ENCODE measurements at regions not wholly inside any gene's neighbourhood (a gene's known extent, or its start where the extent isn't known, plus 50 kb on each side); places are given as distances from the start of the nearest gene placed in this dataset.

DNA sequence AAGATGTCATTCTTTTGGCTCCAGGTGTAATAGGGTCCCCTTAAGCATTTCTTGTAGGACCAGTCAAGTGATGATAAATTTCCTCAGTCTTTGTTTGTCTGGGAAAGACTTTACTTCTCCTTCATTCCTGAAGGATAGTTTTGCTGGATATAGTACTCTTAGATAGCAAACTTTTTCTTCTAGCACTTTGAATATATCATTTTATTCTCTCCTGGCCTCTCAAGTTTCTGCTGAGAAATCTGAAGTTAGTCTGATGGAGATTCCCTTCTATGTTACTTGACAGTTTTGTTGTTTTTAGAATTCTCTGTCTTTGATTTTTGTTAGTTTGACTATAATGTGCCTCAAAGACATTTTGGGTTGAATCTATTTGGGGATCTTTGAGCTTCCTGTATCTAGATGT is 181.2 kb upstream of the HES1 start:
- DNase-seq (ENCODE audit: low read depth) = no peak

DNA sequence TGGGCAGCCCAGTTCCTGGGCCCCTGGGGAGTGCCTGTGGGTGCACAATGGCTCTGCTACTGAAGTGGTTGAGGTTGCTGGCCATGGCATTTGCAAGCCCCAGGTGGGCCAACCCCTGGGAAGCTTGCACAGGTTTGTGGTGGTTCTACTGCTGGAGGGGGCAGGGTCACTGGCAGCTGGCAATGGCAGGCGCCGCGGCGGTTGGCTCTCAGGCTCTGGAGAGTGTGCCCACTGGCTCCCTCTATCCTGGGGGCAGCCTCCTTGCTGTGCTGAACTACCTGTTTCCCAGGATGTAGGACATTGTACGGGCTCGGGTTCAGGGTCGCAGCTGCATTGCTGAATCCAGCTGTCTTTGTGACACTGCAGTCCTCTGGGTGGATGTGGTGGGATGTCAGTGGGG is 180.2 kb upstream of the HES1 start:
- DNase-seq (ENCODE audit: low read depth) = no peak

DNA sequence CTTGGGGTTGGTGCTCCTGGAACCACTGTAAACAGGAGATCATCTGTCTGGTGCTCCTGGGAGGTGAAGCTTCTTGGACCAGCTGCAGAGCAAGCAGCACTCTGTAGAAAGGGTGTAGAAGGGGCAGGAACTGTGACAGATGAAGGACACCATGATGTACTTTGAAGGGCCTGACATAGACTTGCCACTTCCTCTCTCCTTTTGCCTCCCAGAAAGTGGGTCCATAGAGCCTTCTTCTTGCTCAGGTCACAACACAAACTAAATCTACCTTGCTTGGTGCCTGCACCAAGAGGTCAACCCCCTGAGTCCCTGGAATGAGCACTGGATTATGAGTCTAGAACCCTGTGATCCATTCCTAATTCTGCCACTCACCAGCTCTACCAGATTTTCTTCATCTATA is 176.1 kb upstream of the HES1 start:
- DNase-seq (ENCODE audit: low read depth) = no peak

DNA sequence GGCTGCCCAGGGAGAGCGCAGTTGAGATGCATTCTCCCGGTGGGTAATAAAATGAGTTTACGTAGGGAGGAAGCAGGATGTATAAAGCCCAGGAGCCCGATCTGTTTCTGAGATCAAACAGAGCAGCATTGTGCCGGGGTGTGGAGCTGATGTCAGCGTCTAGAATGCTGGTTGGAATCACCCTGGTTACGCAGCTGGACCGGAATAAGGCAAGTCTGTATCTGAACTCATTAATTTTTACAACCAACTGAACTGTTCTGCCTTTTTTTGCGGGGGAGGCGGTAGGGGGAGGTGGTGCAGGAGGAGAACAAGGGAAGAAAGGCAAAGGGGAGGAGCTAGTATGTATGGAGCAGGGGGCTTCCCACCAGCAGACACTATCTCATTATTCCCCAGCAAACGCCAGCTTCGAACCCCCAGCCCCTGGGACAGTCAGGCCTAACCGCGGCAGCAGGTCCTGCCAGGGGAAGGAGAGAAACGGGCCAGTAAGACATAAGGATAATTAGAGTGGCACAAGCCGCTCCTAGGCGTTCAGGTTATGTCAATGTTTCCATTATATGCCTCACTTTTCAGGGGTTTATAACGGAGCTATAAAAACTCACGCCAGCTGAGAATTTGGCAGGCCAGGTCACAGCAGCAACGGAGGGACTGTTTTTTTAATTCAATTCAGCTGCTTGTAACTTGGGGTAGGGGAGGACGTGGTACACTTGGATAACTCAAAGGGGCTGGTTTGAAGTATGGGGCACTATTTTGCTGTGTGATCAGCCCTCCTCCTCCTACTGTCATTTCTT is 175.3 kb upstream of the HES1 start:
- DNase-seq (ENCODE audit: low read depth) = peak; percentile 48

DNA sequence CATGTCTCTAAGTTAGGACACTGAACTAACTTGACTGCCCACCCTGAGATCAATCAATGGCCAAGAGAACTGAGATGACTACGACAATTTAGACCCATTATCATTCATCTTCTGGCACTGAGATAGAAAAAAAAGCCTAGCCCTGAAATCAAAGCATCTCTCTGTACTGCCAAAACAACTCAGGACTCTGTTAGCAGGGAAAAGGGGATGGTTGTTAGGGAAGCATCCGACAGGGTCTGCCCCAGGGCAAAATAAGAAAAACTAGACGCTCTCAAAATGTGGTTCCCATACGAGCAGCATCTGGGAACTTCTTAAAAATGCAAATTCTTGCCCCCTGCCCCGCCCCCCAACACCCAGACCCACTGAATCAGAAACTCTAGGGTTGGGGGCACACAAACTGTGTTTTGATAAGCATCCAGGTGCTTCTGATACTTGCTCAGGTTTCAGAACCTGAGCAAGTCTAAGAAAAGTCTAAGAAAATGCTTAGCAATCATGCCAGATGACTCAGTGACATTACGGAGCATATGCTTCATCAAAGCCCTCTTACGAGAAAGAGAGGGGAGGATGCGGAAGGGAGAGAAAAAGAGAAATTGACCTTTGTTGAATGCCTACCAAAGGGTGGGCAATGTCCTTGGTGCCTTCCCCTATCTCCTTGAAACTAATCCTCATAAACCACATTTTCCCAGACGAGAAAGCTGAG is 172.8 kb upstream of the HES1 start:
- DNase-seq (ENCODE audit: low read depth) = peak; percentile 41

DNA sequence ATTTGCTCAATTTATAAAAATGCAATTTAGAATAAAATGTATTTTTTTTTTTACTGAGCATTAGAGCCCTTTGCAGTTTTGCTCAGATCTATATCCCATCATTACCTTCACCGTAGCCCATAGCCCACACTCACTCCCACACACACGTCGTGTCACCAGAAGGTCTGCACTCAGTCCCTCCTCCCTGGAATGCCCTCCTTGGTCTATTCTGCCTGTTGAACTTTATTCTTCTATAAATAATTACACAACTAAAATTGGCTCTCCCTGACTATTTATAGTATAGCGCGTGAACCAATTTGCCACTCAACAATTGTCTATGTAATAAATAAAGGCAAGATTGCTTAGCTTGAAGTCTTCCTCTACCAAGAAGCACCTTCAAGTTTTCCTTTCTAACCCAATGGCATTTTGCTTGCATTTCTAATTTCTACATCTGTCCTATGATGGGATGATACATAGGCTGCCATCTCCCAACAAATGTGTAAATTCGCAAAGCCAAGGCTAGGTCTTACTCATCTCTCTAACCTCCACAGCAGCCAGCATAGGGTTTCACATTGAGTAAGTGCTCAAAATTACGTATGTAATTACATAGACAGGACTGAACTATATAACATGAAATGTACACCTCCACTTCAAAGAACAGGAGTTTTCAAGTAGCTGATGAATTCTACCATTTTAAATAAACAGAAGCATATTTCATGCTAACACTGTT is 172.0 kb upstream of the HES1 start:
- no peak for DNase-seq (ENCODE audit: low read depth)

DNA sequence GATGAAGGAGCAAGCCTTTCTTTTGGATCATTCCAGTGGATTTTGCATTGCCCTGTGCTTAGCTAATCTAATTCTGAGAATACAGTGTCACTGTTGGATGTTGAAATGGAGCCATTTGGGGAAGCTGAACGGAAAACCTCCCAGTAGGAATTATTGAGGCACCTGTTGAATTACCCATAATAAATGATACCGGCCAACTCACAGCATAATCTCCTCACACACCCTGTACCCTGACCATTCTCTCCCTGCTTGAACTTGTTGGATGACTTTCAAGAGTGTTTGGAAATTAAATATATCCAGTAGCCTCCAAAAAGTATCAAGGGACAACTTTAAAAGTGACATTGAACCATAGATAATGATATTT is 171.4 kb upstream of the HES1 start:
- DNase-seq (ENCODE audit: low read depth) = no peak

DNA sequence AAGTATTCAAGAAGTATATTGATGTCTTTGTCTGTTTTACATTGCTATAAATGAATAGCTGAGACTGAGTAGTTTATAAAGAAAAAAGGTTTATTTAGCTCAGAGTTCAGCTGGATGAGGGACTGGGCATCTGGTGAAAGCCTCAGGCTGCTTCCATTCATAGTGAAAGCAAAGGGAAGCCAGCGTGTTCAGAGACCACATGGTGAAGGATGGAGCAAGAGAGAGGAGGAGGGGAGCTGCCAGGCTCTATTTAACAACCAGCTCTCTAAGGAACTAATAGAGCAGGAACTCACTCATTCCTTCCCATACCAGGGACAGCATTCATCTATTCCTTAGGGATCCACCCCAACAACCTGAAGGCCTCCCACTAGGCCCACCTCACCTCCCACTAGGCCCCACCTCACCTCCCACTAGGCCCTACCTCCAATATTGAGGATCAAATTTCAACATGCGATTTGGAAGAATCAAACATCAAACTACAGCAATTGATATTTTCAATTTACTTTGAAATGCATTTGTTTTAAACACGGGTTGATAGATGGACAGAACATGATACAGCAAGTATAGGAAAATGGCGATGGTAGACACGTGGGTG is 167.5 kb upstream of the HES1 start:
- DNase-seq (ENCODE audit: low read depth) = no peak

DNA sequence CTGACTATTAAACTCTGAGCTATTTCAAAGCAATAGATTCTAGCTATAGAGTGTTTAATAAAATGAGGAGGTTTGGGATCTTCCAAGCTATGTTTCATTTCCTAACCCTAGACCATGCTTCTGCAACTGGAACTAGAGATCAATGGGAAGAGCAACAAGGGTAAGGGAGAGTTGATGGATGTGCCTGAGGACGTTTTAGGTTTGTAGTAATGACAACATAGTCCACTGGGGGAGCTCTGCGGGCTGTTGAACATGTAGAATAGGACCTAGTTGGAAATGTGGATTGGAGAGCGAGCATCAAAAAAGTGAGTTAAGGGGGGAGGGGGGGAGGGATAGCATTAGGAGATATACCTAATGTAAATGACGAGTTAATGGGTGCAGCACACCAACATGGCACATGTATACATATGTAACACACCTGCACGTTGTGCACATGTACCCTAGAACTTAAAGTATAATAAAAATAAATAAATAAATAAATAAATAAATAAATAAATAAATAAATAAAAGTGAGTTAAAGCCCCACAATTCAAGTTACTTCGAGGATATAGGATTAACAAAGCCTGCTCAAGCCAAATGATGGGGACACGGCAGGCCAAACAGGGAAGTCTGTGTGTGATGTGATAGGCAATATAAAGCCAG is 165.7 kb upstream of the HES1 start:
- peak; percentile 64 for DNase-seq (ENCODE audit: low read depth)

DNA sequence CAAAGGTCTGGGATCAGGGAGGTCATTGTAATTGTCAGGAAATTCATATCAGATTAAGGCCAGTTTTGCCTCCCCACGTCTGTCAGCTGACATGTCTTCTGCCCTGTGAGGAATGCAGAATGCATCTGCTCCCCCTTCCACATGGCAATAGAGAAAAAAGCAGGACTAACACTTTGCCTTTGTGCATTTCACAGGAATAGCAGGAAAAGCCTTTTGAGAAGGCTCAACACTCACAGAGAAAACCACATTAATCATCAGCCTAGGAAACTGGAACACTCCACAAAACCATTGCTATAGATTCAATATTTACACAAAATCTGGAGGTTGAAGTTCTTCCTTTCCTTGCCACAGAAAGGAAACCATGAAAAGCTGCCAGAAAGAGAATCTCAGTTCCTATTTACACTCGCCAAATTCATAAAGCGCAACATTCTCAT is 165.2 kb upstream of the HES1 start:
- DNase-seq (ENCODE audit: low read depth) = peak; percentile 83

DNA sequence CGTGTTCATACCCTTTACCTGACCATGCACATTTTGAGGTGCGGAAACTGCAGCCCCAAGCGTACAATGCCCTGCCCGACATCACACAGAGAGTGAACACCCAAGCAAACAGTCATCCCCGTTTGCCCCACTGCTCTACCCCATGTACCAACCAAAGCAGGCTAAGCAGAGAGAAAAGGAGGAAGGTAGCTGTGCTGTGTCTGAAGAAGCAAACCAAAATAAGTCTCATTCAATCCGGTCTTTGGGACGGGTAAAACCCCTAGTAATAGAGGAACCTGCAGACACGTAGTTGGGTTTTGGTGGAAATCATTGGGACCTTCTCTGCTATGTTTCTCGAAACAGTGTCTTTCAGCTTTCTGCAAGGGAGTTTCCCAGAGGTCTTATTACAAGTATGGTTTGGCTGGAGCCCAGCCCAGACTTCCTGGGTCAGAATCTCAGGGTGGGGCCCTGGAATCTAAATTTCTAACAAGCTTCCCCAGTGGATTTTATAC is 164.6 kb upstream of the HES1 start:
- peak; percentile 53 for DNase-seq (ENCODE audit: low read depth)

DNA sequence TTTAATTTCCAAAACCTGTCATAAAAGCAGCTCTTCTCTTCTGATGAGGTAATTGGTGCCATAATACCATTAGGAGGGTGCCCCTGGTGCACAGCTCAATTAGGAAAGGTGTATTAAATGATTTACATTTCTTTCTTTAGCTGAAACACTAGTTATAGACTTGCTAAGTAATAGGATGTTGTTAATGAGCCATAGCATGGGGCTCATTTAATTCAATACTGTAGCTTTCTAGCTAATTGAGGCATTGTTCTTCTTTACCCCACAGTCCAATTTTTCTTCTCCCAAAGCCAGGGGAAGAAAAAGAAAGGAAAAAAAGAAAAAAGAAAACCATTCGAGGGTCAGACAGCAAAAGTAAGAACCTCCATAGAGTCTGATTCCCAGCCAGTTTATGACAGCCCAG is 164.0 kb upstream of the HES1 start:
- DNase-seq (ENCODE audit: low read depth) = no peak

DNA sequence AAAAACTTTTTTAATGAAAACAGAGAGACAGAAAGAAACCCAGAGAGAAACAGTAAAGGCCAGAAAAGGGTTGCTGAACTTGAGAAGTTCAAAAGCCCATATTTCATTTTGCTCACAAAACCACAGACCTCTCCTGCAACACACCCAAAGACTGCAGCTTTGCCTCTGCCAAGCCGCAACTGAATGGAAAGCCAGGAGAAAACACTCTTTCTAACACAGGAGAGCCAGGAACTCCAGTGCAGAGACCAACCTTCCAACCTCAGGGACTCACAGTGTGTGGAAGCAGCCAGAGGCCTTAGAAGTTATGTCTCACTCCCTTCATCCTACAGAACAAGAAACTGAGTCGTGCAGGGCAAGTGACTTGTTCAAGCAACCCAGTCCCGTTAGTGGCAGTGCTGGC is 163.1 kb upstream of the HES1 start:
- DNase-seq (ENCODE audit: low read depth) = peak; percentile 25

DNA sequence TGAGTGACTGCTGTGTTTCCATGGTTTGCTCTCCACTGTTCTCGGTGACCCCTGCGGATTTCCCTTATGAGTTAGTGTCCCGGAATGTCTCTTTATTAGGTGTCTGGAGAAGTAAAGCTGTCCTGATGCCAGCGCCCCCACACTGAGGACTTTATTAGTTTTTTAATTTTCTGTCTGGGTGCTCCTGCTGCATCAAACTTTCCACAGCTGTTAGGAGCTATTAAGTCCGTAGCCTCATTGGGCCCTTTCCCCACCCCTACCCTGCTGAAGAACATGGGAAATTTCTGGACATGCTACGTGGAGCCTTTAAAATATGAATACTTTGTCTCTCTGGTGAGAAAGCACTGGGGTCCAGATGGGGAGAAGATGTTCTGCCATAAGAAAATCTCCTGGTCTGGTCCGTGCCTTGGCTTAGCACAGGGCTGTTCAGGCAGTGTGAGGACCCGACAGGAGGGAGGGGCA is 161.7 kb upstream of the HES1 start:
- DNase-seq (ENCODE audit: low read depth) = peak; percentile 80

DNA sequence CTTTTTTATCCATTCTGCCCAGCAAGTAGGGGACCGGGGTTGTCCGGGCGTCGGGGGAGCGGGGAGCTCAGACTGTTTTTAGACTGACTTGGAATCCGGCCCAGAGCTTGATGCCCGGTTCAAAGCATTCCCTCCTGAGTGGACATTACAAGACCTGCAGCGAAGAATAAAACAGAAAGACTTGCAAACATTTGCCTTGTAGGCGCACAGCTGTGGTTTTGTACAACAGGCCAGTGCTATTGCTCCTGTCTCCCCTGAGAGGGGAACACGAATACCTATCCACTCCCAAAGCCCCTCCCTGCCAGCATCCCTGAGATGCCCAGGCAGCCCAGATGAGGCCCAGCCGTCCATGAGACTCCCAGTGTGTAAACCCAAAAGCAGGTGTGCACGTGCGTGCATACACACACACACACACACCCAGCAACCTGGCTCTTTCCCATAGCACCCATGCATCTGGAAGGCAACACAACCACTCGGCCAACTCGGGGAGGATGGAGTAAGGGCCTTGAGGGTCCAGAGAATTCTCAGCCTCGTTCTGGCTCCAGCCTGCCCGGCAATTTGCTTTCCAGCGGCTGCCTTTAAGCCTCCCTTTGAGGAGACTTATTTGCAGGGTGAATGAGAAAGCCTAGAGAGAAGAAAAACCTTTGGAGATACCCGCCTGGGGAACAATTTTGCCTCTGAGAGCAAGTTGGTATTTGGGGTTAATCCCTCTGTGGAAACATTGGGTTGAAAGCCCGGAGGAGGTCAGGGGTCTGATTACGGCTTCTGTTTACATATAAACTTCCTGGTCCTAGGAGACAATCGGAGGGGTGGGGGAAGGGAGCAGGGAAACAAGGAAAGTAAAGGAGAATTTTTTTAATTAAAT is 161.0 kb upstream of the HES1 start:
- DNase-seq (ENCODE audit: low read depth) = no peak

DNA sequence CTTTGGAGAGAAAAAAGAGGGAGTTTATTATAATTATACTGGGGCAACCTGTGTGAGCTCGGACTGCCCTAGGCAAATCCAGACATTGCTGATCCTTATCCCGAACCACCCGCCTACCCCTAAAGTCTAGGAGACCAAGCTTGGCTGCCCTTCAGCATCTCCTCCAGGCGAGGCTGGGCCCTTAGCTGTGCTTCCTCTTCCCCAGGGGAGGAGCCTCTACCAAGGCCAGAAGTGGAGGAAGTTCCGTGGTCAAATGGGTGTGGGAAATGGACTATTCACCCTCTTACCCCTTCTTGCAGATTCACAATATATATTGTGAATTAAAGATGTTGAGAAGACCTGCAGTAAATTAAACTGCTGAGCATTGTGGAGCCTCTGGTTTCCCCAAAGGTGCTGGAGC is 158.3 kb upstream of the HES1 start:
- no peak for DNase-seq (ENCODE audit: low read depth)

DNA sequence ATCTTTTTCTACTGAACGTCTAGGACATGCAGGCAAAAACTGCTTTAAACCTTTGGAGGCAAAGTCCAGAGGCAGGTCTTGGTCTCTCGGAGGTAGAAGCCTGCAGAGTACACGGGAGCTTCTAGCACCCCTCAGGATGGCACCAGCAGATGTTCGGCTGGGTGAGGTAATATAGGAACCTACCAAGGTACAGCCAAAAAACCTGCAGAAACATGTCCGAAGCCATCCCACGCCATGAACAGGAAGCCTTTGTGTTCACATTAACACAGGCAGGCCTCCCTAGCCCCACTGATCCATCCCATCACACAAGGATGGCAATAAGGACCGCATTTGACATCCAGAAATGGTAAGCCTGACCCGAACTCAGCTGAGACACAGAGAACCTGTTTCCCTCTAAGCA is 157.9 kb upstream of the HES1 start:
- no peak for DNase-seq (ENCODE audit: low read depth)

DNA sequence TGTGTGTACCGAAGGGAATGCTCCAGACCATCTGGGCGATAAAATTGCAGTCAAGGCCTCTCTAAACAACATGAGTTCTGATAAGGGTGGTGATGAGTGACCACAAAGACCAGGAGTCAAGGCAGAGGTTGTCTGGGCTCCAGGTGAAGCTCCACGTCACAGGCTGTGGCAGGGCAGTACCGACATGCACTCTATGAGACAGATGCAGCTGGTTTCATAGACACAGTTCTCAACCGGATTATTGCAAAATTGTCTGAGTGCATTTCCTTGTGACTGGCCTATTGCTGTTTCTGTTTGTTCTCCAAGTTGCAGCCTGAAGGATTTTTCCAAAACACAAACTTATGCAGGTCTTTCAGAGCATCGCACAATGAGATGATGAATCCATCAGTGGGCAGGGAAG is 157.5 kb upstream of the HES1 start:
- DNase-seq (ENCODE audit: low read depth) = no peak

DNA sequence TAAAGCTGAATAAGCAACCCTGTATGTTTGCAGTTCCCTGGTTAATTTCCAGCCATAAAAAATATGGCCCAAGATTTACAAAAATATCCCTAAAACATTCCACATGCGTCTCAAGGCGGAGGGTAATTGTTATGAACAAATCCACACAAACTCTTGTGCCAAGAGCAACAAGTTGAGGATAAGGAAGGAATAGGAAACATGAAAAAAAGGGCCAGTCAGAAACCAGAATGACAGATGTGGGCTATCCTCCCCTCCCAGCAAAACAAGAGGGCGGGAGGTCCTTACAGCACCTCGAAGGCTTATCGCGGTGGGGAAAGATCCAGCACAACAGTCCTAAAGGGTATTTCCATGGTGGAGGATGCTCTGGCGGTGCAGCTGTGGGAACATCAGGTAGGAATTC is 155.6 kb upstream of the HES1 start:
- no peak for DNase-seq (ENCODE audit: low read depth)

DNA sequence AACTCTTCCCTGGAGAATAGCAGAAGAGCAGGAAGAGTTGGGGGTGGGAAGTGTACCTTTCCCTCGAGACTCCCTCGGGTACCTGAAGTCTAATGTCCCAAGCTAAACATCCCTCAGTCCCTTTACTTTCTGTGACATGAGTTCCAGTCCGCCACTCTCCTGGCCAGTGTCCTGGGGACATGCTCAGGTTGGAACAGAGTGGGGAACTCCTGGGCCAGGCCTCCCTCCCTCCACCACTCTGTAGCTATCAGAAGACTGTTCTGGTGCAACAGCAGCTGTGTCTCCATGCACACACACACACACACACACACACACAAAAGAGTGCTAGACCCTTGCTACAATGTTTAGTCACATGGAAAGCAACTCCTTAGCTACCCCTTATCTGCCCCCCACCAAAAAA is 155.0 kb upstream of the HES1 start:
- no peak for DNase-seq (ENCODE audit: low read depth)
